ENCODE measurements at regions not wholly inside any gene's neighbourhood (a gene's known extent, or its start where the extent isn't known, plus 50 kb on each side); places are given as distances from the start of the nearest gene placed in this dataset.

GRCh38 chr2:7193457-7193856 is 276.2 kb downstream of the RNF144A start:
- no peak for TF ChIP-seq CTCF (IDR thresholded peaks at IDR 0.05)
- no peak for TF ChIP-seq POLR2A (IDR thresholded peaks at IDR 0.05)
